HG03039 (cell line): ENCODE measurements at regions not wholly inside any gene's neighbourhood (a gene's known extent, or its start where the extent isn't known, plus 50 kb on each side); places are given as distances from the start of the nearest gene placed in this dataset.
"Not testable (repeated sequence)": the region's sequence is repeated elsewhere in the genome, so short reads cannot be mapped to it uniquely, and the experiment has no call there.

Experiments used
- ATAC-seq: cut with Tn5 transposase; IDR thresholded peaks from one replicate; pipeline ENCODE4 v1.9.1; 2021; ENCODE audit warnings: mild to moderate bottlenecking, moderate library complexity; ENCODE audit not compliant: unreplicated experiment

- not testable (repeated sequence) for ATAC-seq
These were observed 172.1 kb upstream of the AGTR1 start for GRCh38 chr3:148525621-148526020.

- ATAC-seq, result no peak
These were observed 169.7 kb upstream of the AGTR1 start for GRCh38 chr3:148528024-148528423.

- ATAC-seq, result no peak
These were observed 165.9 kb upstream of the AGTR1 start for GRCh38 chr3:148531836-148532235.

GRCh38 chr3:148532326-148532725, 165.4 kb upstream of the AGTR1 start:
- ATAC-seq, result no peak

GRCh38 chr3:148532774-148533173, 164.9 kb upstream of the AGTR1 start:
- ATAC-seq, result no peak

GRCh38 chr3:148534089-148534988, 163.4 kb upstream of the AGTR1 start:
- ATAC-seq, result no peak

GRCh38 chr3:148535001-148535400, 162.7 kb upstream of the AGTR1 start:
- ATAC-seq, result no peak

GRCh38 chr3:148540266-148540665, 157.4 kb upstream of the AGTR1 start:
- no peak for ATAC-seq

- no peak for ATAC-seq
These were observed 156.9 kb upstream of the AGTR1 start for GRCh38 chr3:148540851-148541250.

GRCh38 chr3:148546959-148547358, 150.7 kb upstream of the AGTR1 start:
- no peak for ATAC-seq

GRCh38 chr3:148551767-148552260, 145.9 kb upstream of the AGTR1 start:
- no peak for ATAC-seq

GRCh38 chr3:148554367-148554766, 143.3 kb upstream of the AGTR1 start:
- ATAC-seq, result no peak

GRCh38 chr3:148556664-148557063, 141.0 kb upstream of the AGTR1 start:
- ATAC-seq, result no peak

- ATAC-seq, result not testable (repeated sequence)
These were observed 120.1 kb upstream of the AGTR1 start for GRCh38 chr3:148577579-148577978.

- ATAC-seq, result no peak
These were observed 115.6 kb upstream of the AGTR1 start for GRCh38 chr3:148582126-148582525.

- ATAC-seq, result no peak
These were observed 113.9 kb upstream of the AGTR1 start for GRCh38 chr3:148583793-148584192.

- ATAC-seq, result no peak
These were observed 113.3 kb upstream of the AGTR1 start for GRCh38 chr3:148584438-148584837.

GRCh38 chr3:148585671-148586379, 111.9 kb upstream of the AGTR1 start:
- ATAC-seq, result no peak

GRCh38 chr3:148588291-148588690, 109.4 kb upstream of the AGTR1 start:
- no peak for ATAC-seq

- no peak for ATAC-seq
These were observed 106.2 kb upstream of the AGTR1 start for GRCh38 chr3:148591525-148591924.

- no peak for ATAC-seq
These were observed 99.1 kb upstream of the AGTR1 start for GRCh38 chr3:148598619-148599018.

GRCh38 chr3:148599481-148599880, 98.2 kb upstream of the AGTR1 start:
- ATAC-seq, result no peak
